Subcutaneous abdominal adipose tissue (tissue), 5 donors: ENCODE measurements at regions not wholly inside any gene's neighbourhood (a gene's known extent, or its start where the extent isn't known, plus 50 kb on each side); places are given as distances from the start of the nearest gene placed in this dataset.
"Not testable (repeated sequence)": the region's sequence is repeated elsewhere in the genome, so short reads cannot be mapped to it uniquely, and the experiment has no call there.

Source experiments
- H3K27ac ChIP-seq: one replicate; pipeline ENCODE4 v1.7.0; 2013; ENCODE audit warnings: low read depth, mild to moderate bottlenecking, inconsistent platforms, low read length, moderate library complexity
- H3K27me3 ChIP-seq, 5 donors: one replicate each; pipeline ENCODE4 v1.7.0; 2013; ENCODE audit warnings: low read length in 5 of 5, inconsistent platforms in 1 of 5; ENCODE audit not compliant: control insufficient read depth in 5 of 5, insufficient read depth in 4 of 5
- H3K36me3 ChIP-seq, 5 donors: one replicate each; pipeline ENCODE4 v1.7.0; 2013; ENCODE audit warnings: low read length in 5 of 5; ENCODE audit not compliant: control insufficient read depth in 5 of 5, insufficient read depth in 5 of 5
- H3K4me1 ChIP-seq, 5 donors: one replicate each; pipeline ENCODE4 v1.7.0; 2013; ENCODE audit warnings: low read length in 5 of 5, mild to moderate bottlenecking in 3 of 5, moderate library complexity in 1 of 5; ENCODE audit not compliant: control insufficient read depth in 5 of 5, insufficient read depth in 5 of 5
- H3K4me3 ChIP-seq, 5 donors: one replicate each; pipeline ENCODE4 v1.7.0; 2013; ENCODE audit warnings: low read length in 5 of 5, low read depth in 1 of 5
- H3K9ac ChIP-seq, 5 donors: one replicate each; pipeline ENCODE4 v1.7.0; 2013; ENCODE audit warnings: low read length in 5 of 5, mild to moderate bottlenecking in 4 of 5, moderate library complexity in 3 of 5
- H3K9me3 ChIP-seq, 5 donors: one replicate each; pipeline ENCODE4 v1.7.0; 2013; ENCODE audit warnings: low read length in 5 of 5; ENCODE audit not compliant: control insufficient read depth in 5 of 5
- donor health status: healthy.
- donor health status: healthy.
- donor health status: healthy.
- donor health status: healthy.
- donor health status: healthy.

DNA sequence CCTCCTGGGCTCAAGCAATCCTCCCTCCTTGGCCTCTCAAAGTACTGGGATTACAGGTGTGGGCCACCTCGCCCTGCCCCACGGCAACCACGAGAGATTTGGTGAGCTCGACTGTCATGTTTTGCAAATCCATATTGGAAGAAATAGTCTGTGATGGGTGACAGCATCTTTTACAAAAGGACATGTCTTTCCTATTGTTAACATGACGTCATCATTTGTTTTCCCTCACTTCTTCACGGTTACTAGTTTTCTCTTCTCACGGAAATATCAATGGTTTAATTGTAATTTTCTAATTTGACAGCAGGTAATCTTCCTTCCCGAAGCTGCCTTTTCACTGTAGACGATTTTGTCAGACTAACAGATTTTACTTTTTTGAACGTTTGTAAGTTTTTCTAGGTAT lies 110.8 kb upstream of the GREM2 start:
- Histone ChIP-seq H3K4me1 (peaks cover 0 to 5% (median 0%) of the 10 kb centered on the region in 5 donors), H3K9me3 (peaks cover 0 to 2% (median 0%) of the 10 kb centered on the region in 5 donors), H3K36me3 (no peaks in the 10 kb centered on the region), H3K9ac (no peak overlapping the region), H3K27ac (no peak overlapping the region), H3K4me3 (no peak overlapping the region), H3K27me3 (no peaks in the 10 kb centered on the region)

GRCh38 chr1:240720976-240721375 lies 109.0 kb upstream of the GREM2 start:
- H3K27ac ChIP-seq, result no peak overlapping the region
- H3K9ac ChIP-seq, result no peak overlapping the region
- H3K9me3 ChIP-seq, result no peaks in the 10 kb centered on the region
- no peak overlapping the region for H3K4me3 ChIP-seq
- no peaks in the 10 kb centered on the region for H3K27me3 ChIP-seq
- no peaks in the 10 kb centered on the region for H3K36me3 ChIP-seq
- peaks cover 0 to 5% (median 0%) of the 10 kb centered on the region in 5 donors for H3K4me1 ChIP-seq

GRCh38 chr1:240719953-240720700 lies 108.2 kb upstream of the GREM2 start:
- peaks cover 0 to 5% (median 0%) of the 10 kb centered on the region in 5 donors for H3K4me1 ChIP-seq
- no peak overlapping the region for H3K9ac ChIP-seq
- no peaks in the 10 kb centered on the region for H3K9me3 ChIP-seq
- no peaks in the 10 kb centered on the region for H3K36me3 ChIP-seq
- no peak overlapping the region for H3K4me3 ChIP-seq
- H3K27ac ChIP-seq, result no peak overlapping the region
- H3K27me3 ChIP-seq, result no peaks in the 10 kb centered on the region

DNA sequence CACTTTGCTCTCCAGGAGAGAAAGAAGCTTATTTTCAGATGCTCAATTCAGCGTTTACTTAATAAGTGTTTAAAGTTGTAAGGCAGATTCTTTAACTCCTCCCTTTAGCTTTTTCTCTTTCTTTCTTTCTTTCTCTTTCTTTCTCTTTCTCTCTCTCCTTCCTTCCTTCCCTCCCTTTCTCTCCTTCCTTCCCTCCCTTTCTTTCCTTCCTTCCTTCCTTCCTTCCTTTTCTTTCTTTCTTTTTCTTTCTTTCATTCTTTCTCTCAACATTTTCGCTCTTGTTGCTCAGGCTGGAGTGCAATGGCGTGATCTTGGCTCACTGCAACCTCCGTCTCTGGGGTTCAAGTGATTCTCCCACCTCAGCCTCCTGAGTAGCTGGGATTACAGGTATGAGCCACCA lies 104.6 kb upstream of the GREM2 start:
- not testable (repeated sequence) for H3K27ac ChIP-seq, H3K4me1 ChIP-seq, H3K36me3 ChIP-seq, H3K4me3 ChIP-seq, H3K27me3 ChIP-seq, H3K9ac ChIP-seq, H3K9me3 ChIP-seq

DNA sequence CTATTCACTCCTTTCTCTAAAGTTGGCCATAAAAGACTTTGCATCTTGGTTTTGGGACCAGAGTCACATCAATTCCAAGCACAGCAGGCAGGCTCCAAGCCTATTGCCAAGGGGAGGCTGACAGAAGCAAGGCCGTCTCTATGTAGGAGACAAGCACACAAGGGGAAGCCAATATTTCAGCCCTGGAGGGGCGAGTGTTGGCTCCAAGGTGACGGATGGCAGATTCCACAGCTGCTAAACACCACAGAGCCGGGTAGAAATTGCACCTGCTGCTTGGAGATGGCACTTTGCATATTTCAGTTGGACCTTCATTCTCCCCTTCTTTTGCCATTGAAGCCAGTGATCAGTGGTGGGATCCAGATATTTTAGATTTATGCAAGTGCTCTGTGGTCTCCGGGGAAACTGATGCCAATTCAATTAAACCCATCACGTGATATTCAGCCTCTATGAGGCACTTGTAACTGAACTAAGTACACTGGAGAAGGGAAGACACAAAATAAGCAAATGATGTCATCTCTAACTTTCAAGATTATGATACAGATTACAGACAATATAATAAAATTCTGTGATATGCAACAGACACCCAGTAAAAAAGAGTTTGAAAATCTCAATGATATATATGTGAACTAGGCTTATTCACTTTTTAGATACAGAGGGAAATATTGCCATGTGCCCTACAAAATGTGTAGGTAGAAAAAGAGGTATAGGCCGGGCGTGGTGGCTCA lies 102.8 kb upstream of the GREM2 start:
- no peak overlapping the region for H3K4me3 ChIP-seq
- H3K27ac ChIP-seq, result no peak overlapping the region
- H3K9me3 ChIP-seq, result no peaks in the 10 kb centered on the region
- H3K36me3 ChIP-seq, result no peaks in the 10 kb centered on the region
- H3K9ac ChIP-seq, result no peak overlapping the region
- H3K4me1 ChIP-seq, result no peaks in the 10 kb centered on the region
- H3K27me3 ChIP-seq, result peaks cover 0 to 3% (median 0%) of the 10 kb centered on the region in 5 donors

DNA sequence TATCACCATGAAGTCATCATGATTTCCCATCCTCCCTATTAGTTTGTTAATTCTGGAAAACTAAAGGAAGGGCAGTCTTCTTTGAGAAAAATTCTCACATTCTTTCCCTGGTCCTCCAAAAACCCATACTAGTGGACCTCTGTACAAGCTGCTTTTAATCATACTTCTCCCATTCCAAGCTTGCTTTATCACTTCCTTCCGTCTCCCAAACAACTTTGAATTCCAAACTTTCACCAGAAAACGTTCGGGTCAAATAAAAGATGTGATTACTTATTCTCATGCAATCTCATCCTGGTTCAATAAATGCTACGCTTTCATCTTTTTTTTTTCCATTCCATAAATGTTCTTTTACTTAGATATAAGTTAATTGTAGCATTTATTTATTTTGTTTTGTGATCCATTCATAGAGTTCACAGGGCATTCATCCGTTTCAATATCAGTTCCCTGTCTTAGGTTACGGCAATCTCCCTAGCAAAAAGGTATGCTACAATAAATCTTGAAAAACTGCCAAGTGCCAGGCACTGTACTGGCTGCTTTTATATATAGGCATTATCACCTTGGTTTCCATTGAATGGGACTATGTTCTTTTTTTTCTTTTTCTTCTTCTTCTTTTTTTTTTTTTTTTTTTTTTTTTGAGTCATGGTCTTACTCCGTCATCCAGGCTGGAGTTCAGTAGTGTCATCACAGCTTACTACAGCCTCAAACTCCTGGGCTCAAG lies 100.2 kb upstream of the GREM2 start:
- Histone ChIP-seq H3K4me3 (no peak overlapping the region), H3K27ac (no peak overlapping the region), H3K27me3 (peaks cover 0 to 3% (median 0%) of the 10 kb centered on the region in 5 donors), H3K9me3 (no peaks in the 10 kb centered on the region), H3K36me3 (no peaks in the 10 kb centered on the region), H3K9ac (no peak overlapping the region), H3K4me1 (no peaks in the 10 kb centered on the region)

DNA sequence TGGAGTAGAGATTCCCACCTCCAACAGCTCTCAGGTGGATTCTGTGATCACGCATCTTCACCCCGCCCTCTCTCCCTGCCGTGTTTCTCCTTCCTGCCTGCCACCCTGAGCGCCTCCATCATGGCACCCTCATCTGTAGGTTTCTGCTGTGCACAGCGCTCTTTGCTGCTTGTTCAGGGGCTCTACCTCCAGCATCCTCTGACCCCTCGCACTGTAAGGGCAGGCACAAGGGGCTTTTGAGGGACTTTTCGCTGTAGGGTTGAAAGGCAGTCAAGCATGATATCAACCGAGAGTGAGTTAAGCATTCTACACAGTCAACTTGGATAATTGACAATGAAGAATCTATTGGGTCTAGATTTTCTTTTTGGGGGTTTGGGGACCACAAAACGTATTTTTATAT lies 99.1 kb upstream of the GREM2 start:
- no peak overlapping the region for H3K9ac ChIP-seq
- peaks cover 0 to 8% (median 5%) of the 10 kb centered on the region in 5 donors for H3K4me1 ChIP-seq
- H3K36me3 ChIP-seq, result no peaks in the 10 kb centered on the region
- H3K27me3 ChIP-seq, result peaks cover 0 to 3% (median 0%) of the 10 kb centered on the region in 5 donors
- no peak overlapping the region for H3K4me3 ChIP-seq
- H3K27ac ChIP-seq, result no peak overlapping the region
- no peaks in the 10 kb centered on the region for H3K9me3 ChIP-seq

DNA sequence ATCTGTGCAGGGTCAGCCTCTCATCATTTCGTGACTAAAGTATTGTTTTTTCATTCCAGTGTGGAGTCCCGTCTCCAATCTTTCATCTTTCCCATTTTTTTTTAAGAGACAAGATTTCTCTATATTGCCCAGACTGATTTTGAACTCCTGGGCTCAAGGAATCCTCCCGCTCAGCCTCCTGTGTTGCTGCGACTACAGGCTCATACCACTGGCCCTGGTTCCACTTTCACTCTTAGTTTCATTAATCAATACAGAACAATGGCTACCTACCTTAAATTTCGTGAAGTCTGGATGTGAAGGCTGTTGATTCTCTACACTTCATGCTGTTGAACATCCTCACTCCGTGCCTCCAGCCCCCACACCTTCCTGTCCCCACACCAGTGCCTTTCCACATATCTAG lies 97.7 kb upstream of the GREM2 start:
- Histone ChIP-seq H3K27ac (no peak overlapping the region), H3K36me3 (no peaks in the 10 kb centered on the region), H3K9me3 (no peaks in the 10 kb centered on the region), H3K9ac (no peak overlapping the region), H3K27me3 (peaks cover 0 to 3% (median 0%) of the 10 kb centered on the region in 5 donors), H3K4me1 (peaks cover 0 to 16% (median 10%) of the 10 kb centered on the region in 5 donors), H3K4me3 (no peak overlapping the region)

DNA sequence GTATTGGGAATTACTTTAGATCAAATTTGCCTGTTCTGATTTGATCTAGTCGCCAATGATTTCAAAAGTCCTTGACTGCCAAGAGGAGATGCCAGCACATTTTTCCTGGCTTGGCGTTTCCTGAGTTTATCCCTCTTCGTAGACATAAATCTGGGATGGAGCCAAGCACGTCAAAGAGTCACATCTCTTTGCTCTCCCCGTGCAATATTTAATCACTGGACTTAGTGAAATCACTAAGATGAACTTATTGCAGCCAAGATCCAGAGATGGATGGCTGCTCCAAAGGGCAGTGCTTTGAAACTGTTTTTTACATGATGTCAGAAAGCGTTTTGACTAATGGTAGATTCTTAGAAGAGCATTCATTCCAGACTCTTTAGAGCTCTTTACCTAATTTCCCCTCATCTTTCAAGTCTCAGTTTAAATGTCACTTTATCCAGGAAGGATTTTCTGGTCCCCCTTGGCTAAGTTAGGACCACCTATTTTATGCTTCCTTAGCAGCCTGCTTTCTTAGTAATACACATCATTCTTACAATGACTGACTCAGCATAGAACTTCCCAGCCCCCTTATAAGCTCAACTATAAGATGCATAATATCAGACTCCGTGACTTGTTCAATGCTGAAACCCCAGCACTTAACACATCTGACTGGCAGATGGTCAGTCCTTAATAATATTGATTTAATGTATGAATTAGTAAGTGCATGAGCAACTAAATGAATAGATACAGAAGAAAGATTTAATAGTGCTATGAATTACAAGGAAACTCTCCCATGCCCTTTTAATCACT lies 94.4 kb upstream of the GREM2 start:
- Histone ChIP-seq H3K9ac (no peak overlapping the region), H3K4me3 (no peak overlapping the region), H3K27ac (no peak overlapping the region), H3K36me3 (no peaks in the 10 kb centered on the region), H3K4me1 (peaks cover 0 to 23% (median 13%) of the 10 kb centered on the region in 5 donors), H3K27me3 (no peaks in the 10 kb centered on the region), H3K9me3 (no peaks in the 10 kb centered on the region)
